SK-N-SH treated with all-trans-retinoic acid at 6 μM for 48 hours (cell line): ENCODE measurements at regions not wholly inside any gene's neighbourhood (a gene's known extent, or its start where the extent isn't known, plus 50 kb on each side); places are given as distances from the start of the nearest gene placed in this dataset.
"Not testable (repeated sequence)": the region's sequence is repeated elsewhere in the genome, so short reads cannot be mapped to it uniquely, and the experiment has no call there.

Experiments used
- ATAC-seq: fragments of 200-7000 bp; cut with Tn5 transposase; 3 replicates; pipeline ENCODE4 v1.9.1; 2020; ENCODE audit warnings: mild to moderate bottlenecking, moderate library complexity
- ARNTL ChIP-seq: fragments of 450-650 bp; formaldehyde crosslinking; IDR thresholded peaks from 2 replicates; pipeline ENCODE4 v1.5.0; 2020; ENCODE audit warnings: low read depth, mild to moderate bottlenecking, moderate library complexity, borderline replicate concordance
- BACH2 ChIP-seq: fragments of 250-450 bp; sonication (Bioruptor Pico); IDR thresholded peaks from 2 replicates; pipeline ENCODE4 v1.9.0; 2021; ENCODE audit warnings: mild to moderate bottlenecking, borderline replicate concordance
- CREB5 ChIP-seq: fragments of 250-450 bp; sonication (Bioruptor Pico); IDR thresholded peaks from 2 replicates; pipeline ENCODE4 v1.5.1; 2020; ENCODE audit warnings: low read depth, mild to moderate bottlenecking, moderate library complexity
- CSDC2 ChIP-seq: fragments of 250-450 bp; sonication (Bioruptor Pico); IDR thresholded peaks from 2 replicates; pipeline ENCODE4 v1.5.0; 2020; ENCODE audit warnings: mild to moderate bottlenecking, moderate library complexity
- ESRRG ChIP-seq: fragments of 250-450 bp; sonication (Bioruptor Pico); IDR thresholded peaks from 2 replicates; pipeline ENCODE4 v1.6.1; 2021; ENCODE audit warnings: mild to moderate bottlenecking
- GLIS3 ChIP-seq: fragments of 250-450 bp; sonication (Bioruptor Pico); IDR thresholded peaks from 2 replicates; pipeline ENCODE4 v1.5.0; 2020; ENCODE audit warnings: mild to moderate bottlenecking, moderate library complexity
- ISL1 ChIP-seq: fragments of 250-450 bp; sonication (Bioruptor Pico); IDR thresholded peaks from 2 replicates; pipeline ENCODE4 v2.1.2; 2022; ENCODE audit warnings: mild to moderate bottlenecking, moderate library complexity
- OSR1 ChIP-seq: fragments of 250-450 bp; sonication (Bioruptor Pico); IDR thresholded peaks from 2 replicates; pipeline ENCODE4 v1.8.0; 2022; ENCODE audit warnings: moderate library complexity, mild to moderate bottlenecking, inconsistent platforms
- PPARA ChIP-seq: fragments of 250-450 bp; sonication (Bioruptor Pico); IDR thresholded peaks from 2 replicates; pipeline ENCODE4 v1.5.0; 2020; ENCODE audit warnings: mild to moderate bottlenecking, borderline replicate concordance
- RARB ChIP-seq: fragments of 250-450 bp; sonication (Bioruptor Pico); IDR thresholded peaks from 2 replicates; pipeline ENCODE4 v1.8.0; 2021; ENCODE audit warnings: mild to moderate bottlenecking, moderate library complexity
- SNAI2 ChIP-seq: fragments of 250-450 bp; sonication (Bioruptor Pico); IDR thresholded peaks from 2 replicates; pipeline ENCODE4 v1.5.0; 2020; ENCODE audit warnings: mild to moderate bottlenecking, moderate library complexity
- TCF4 ChIP-seq: fragments of 250-450 bp; sonication (Bioruptor Pico); IDR thresholded peaks from 2 replicates; pipeline ENCODE4 v1.8.0; 2021; ENCODE audit warnings: mild to moderate bottlenecking, moderate library complexity, borderline replicate concordance
- TOX ChIP-seq: fragments of 250-450 bp; sonication (Bioruptor Pico); IDR thresholded peaks from 2 replicates; pipeline ENCODE4 v1.8.0; 2021; ENCODE audit warnings: mild to moderate bottlenecking, moderate library complexity, borderline replicate concordance
- ZC3H10 ChIP-seq: fragments of 250-450 bp; sonication (Bioruptor Pico); IDR thresholded peaks from 2 replicates; pipeline ENCODE4 v1.5.1; 2021; ENCODE audit warnings: mild to moderate bottlenecking, moderate library complexity
- ZFP3 ChIP-seq: fragments of 250-450 bp; sonication (Bioruptor Pico); IDR thresholded peaks from 2 replicates; pipeline ENCODE4 v1.5.0; 2020; ENCODE audit warnings: mild to moderate bottlenecking, moderate library complexity
- ZFP30 ChIP-seq: fragments of 450-650 bp; formaldehyde crosslinking; IDR thresholded peaks from 2 replicates; pipeline ENCODE4 v1.5.0; 2022; ENCODE audit warnings: mild to moderate bottlenecking, moderate library complexity
- ZNF565 ChIP-seq: fragments of 450-650 bp; formaldehyde crosslinking; conservative IDR thresholded peaks from 2 replicates; pipeline ENCODE4 v1.5.0; 2020; ENCODE audit warnings: low read depth, mild to moderate bottlenecking, moderate library complexity
- ZNF70 ChIP-seq: fragments of 450-650 bp; formaldehyde crosslinking; IDR thresholded peaks from 2 replicates; pipeline ENCODE4 v1.5.0; 2020; ENCODE audit warnings: mild to moderate bottlenecking, moderate library complexity
- ZNF8 ChIP-seq: fragments of 450-650 bp; formaldehyde crosslinking; IDR thresholded peaks from 2 replicates; pipeline ENCODE4 v1.5.0; 2020; ENCODE audit warnings: mild to moderate bottlenecking, moderate library complexity
- TF ChIP-seq, protein P1 (sequence below): fragments of 250-450 bp; sonication (Bioruptor Pico); IDR thresholded peaks from 2 replicates; pipeline ENCODE4 v1.5.0; 2020; ENCODE audit warnings: mild to moderate bottlenecking, moderate library complexity
- TF ChIP-seq, protein P2 (sequence below): fragments of 250-450 bp; sonication (Bioruptor Pico); IDR thresholded peaks from 2 replicates; pipeline ENCODE4 v1.8.0; 2021; ENCODE audit warnings: low read depth, mild to moderate bottlenecking, moderate library complexity, borderline replicate concordance

GRCh38 chr21:14739590-14739989 lies 193.5 kb upstream of the SAMSN1 start:
- ATAC-seq, result no peak
- TF ChIP-seq PPARA (CRISPR knock-in tag), result no peak
- TF ChIP-seq ZFP3 (CRISPR knock-in tag), result no peak
- TF ChIP-seq ZNF8 (CRISPR knock-in tag), result no peak
- no peak for TF ChIP-seq ISL1 (CRISPR knock-in tag)
- no peak for TF ChIP-seq RARB
- no peak for TF ChIP-seq ZC3H10
- TF ChIP-seq, protein P1, sequence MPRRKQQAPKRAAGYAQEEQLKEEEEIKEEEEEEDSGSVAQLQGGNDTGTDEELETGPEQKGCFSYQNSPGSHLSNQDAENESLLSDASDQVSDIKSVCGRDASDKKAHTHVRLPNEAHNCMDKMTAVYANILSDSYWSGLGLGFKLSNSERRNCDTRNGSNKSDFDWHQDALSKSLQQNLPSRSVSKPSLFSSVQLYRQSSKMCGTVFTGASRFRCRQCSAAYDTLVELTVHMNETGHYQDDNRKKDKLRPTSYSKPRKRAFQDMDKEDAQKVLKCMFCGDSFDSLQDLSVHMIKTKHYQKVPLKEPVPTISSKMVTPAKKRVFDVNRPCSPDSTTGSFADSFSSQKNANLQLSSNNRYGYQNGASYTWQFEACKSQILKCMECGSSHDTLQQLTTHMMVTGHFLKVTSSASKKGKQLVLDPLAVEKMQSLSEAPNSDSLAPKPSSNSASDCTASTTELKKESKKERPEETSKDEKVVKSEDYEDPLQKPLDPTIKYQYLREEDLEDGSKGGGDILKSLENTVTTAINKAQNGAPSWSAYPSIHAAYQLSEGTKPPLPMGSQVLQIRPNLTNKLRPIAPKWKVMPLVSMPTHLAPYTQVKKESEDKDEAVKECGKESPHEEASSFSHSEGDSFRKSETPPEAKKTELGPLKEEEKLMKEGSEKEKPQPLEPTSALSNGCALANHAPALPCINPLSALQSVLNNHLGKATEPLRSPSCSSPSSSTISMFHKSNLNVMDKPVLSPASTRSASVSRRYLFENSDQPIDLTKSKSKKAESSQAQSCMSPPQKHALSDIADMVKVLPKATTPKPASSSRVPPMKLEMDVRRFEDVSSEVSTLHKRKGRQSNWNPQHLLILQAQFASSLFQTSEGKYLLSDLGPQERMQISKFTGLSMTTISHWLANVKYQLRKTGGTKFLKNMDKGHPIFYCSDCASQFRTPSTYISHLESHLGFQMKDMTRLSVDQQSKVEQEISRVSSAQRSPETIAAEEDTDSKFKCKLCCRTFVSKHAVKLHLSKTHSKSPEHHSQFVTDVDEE, result no peak
- no peak for TF ChIP-seq ZNF565 (CRISPR knock-in tag)
- TF ChIP-seq GLIS3 (CRISPR knock-in tag), result no peak
- TF ChIP-seq SNAI2, result no peak
- no peak for TF ChIP-seq OSR1 (CRISPR knock-in tag)
- no peak for TF ChIP-seq ZFP30 (CRISPR knock-in tag)
- TF ChIP-seq CSDC2 (CRISPR knock-in tag), result no peak
- no peak for TF ChIP-seq CREB5 (CRISPR knock-in tag)
- TF ChIP-seq TOX (CRISPR knock-in tag), result no peak
- TF ChIP-seq ARNTL, result no peak
- TF ChIP-seq ZNF70 (CRISPR knock-in tag), result no peak
- TF ChIP-seq BACH2 (CRISPR knock-in tag), result no peak

- not testable (repeated sequence) for ATAC-seq
Observed at GRCh38 chr21:14738576-14738975, 192.5 kb upstream of the SAMSN1 start.

GRCh38 chr21:14737922-14738321 lies 191.8 kb upstream of the SAMSN1 start:
- TF ChIP-seq OSR1 (CRISPR knock-in tag), result no peak
- peak; percentile 80 for ATAC-seq

- ATAC-seq, result no peak
Observed at GRCh38 chr21:14737284-14737691, 191.2 kb upstream of the SAMSN1 start.

DNA sequence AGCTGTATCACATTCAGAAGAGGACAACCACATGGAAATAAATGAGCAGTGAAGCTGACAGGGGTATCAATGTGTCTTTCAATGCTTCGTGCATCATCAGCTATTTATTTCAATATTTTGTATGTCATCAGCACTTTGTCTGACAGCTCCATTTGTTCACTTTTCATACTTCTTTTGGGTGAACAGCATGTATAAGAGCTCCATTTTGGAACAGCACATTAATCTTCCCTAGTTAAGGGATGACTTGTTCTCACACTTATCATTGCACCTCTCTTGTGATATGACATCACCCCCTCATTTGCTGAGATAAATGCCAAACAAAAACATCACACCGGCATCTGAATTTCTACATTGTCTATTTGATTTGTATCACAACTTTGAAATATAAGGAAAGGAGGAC lies 190.6 kb upstream of the SAMSN1 start:
- ATAC-seq, result no peak
- TF ChIP-seq PPARA (CRISPR knock-in tag) (no peak), ZC3H10 (no peak), RARB (no peak), ZNF565 (CRISPR knock-in tag) (no peak), SNAI2 (no peak), ISL1 (CRISPR knock-in tag) (no peak), ZNF70 (CRISPR knock-in tag) (no peak), TOX (CRISPR knock-in tag) (no peak), ESRRG (CRISPR knock-in tag) (no peak), TCF4 (CRISPR knock-in tag) (no peak), OSR1 (CRISPR knock-in tag) (no peak), CSDC2 (CRISPR knock-in tag) (no peak), ZFP3 (CRISPR knock-in tag) (no peak), CREB5 (CRISPR knock-in tag) (no peak), BACH2 (CRISPR knock-in tag) (no peak), ARNTL (no peak), ZNF8 (CRISPR knock-in tag) (no peak)
- TF ChIP-seq, protein P2, sequence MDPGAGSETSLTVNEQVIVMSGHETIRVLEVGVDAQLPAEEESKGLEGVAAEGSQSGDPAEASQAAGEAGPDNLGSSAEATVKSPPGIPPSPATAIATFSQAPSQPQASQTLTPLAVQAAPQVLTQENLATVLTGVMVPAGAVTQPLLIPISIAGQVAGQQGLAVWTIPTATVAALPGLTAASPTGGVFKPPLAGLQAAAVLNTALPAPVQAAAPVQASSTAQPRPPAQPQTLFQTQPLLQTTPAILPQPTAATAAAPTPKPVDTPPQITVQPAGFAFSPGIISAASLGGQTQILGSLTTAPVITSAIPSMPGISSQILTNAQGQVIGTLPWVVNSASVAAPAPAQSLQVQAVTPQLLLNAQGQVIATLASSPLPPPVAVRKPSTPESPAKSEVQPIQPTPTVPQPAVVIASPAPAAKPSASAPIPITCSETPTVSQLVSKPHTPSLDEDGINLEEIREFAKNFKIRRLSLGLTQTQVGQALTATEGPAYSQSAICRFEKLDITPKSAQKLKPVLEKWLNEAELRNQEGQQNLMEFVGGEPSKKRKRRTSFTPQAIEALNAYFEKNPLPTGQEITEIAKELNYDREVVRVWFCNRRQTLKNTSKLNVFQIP, result no peak

More at GRCh38 chr21:14737284-14737691, 191.2 kb upstream of the SAMSN1 start:
- TF ChIP-seq ZFP3 (CRISPR knock-in tag) (no peak), ARNTL (no peak), ZNF70 (CRISPR knock-in tag) (no peak), CREB5 (CRISPR knock-in tag) (no peak), SNAI2 (no peak), RARB (no peak)
